ENCODE measurements at regions not wholly inside any gene's neighbourhood (a gene's known extent, or its start where the extent isn't known, plus 50 kb on each side); places are given as distances from the start of the nearest gene placed in this dataset.

GRCh38 chr11:122007601-122008071 lies 108.4 kb downstream of the BLID start:
- H3K27me3 Mint-ChIP-seq: no peaks in the 10 kb centered on the region
- ATAC-seq (ENCODE audit: poor library complexity) (no peak), DNase-seq (peak in 1 of 14 experiments; percentile 1)
- CTCF ChIA-PET: no interaction called here
- TF ChIP-seq CTCF (IDR thresholded peaks at IDR 0.05): no peak
- H3K9me3 Mint-ChIP-seq: no peaks in the 10 kb centered on the region
- POLR2A ChIA-PET: no interaction called here
- intact Hi-C loops (cut with DNase I, micrococcal nuclease): no loop called here
- no peak overlapping the region for H3K27ac Mint-ChIP-seq
- H3K9me3 ChIP-seq (ENCODE audit: control insufficient read depth in 1 of 2, insufficient read depth in 1 of 2, low read length in 2 of 2): no peaks in the 10 kb centered on the region
- no peaks in the 10 kb centered on the region for H3K4me1 ChIP-seq (ENCODE audit: insufficient read depth, low read length)
- H3K27me3 ChIP-seq (ENCODE audit: control insufficient read depth in 1 of 2, insufficient read depth in 2 of 2, low read length in 2 of 2): no peaks in the 10 kb centered on the region
- no peaks in the 10 kb centered on the region for H3K4me1 Mint-ChIP-seq (ENCODE audit: low read depth)
- no peak overlapping the region for H3K4me3 ChIP-seq (ENCODE audit: low read length)
- no peaks in the 10 kb centered on the region for H3K36me3 Mint-ChIP-seq (ENCODE audit: low read depth)
- no peaks in the 10 kb centered on the region for H3K36me3 ChIP-seq (ENCODE audit: insufficient read depth, low read length)
- H3K4me3 Mint-ChIP-seq: no peak overlapping the region
- no peak overlapping the region for H3K27ac ChIP-seq (ENCODE audit: low read depth in 1 of 2, low read length in 2 of 2)

- CTCF ChIA-PET: no interaction called here
- Mint-ChIP-seq H3K4me3 (no peak overlapping the region), H3K4me1 (ENCODE audit: low read depth) (no peaks in the 10 kb centered on the region), H3K9me3 (no peaks in the 10 kb centered on the region), H3K36me3 (ENCODE audit: low read depth) (no peaks in the 10 kb centered on the region), H3K27ac (no peak overlapping the region), H3K27me3 (no peaks in the 10 kb centered on the region)
- POLR2A ChIA-PET: no interaction called here
- intact Hi-C loops (cut with DNase I, micrococcal nuclease): no loop called here
- Histone ChIP-seq H3K27ac (ENCODE audit: low read depth in 1 of 2, low read length in 2 of 2) (no peak overlapping the region), H3K27me3 (ENCODE audit: control insufficient read depth in 1 of 2, insufficient read depth in 2 of 2, low read length in 2 of 2) (no peaks in the 10 kb centered on the region), H3K36me3 (ENCODE audit: insufficient read depth, low read length) (no peaks in the 10 kb centered on the region), H3K9me3 (ENCODE audit: control insufficient read depth in 1 of 2, insufficient read depth in 1 of 2, low read length in 2 of 2) (no peaks in the 10 kb centered on the region), H3K4me1 (ENCODE audit: insufficient read depth, low read length) (no peaks in the 10 kb centered on the region), H3K4me3 (ENCODE audit: low read length) (no peak overlapping the region)
- ATAC-seq (ENCODE audit: poor library complexity) (no peak), DNase-seq (no peak)
- no peak for TF ChIP-seq CTCF (IDR thresholded peaks at IDR 0.05)
Observed at GRCh38 chr11:122004446-122004845, 111.6 kb downstream of the BLID start.

GRCh38 chr11:122002926-122003325 lies 113.1 kb downstream of the BLID start:
- no peaks in the 10 kb centered on the region for H3K4me1 Mint-ChIP-seq (ENCODE audit: low read depth)
- H3K4me3 Mint-ChIP-seq: no peak overlapping the region
- Histone ChIP-seq H3K4me3 (ENCODE audit: low read length) (no peak overlapping the region), H3K9me3 (ENCODE audit: control insufficient read depth in 1 of 2, insufficient read depth in 1 of 2, low read length in 2 of 2) (no peaks in the 10 kb centered on the region), H3K27me3 (ENCODE audit: control insufficient read depth in 1 of 2, insufficient read depth in 2 of 2, low read length in 2 of 2) (no peaks in the 10 kb centered on the region), H3K4me1 (ENCODE audit: insufficient read depth, low read length) (no peaks in the 10 kb centered on the region), H3K36me3 (ENCODE audit: insufficient read depth, low read length) (no peaks in the 10 kb centered on the region), H3K27ac (ENCODE audit: low read depth in 1 of 2, low read length in 2 of 2) (no peak overlapping the region)
- H3K9me3 Mint-ChIP-seq: no peaks in the 10 kb centered on the region
- DNase-seq (no peak), ATAC-seq (ENCODE audit: poor library complexity) (no peak)
- ChIA-PET CTCF (no interaction called here), POLR2A (no interaction called here)
- no peaks in the 10 kb centered on the region for H3K36me3 Mint-ChIP-seq (ENCODE audit: low read depth)
- no peak for TF ChIP-seq CTCF (IDR thresholded peaks at IDR 0.05)
- no peak overlapping the region for H3K27ac Mint-ChIP-seq
- intact Hi-C loops (cut with DNase I, micrococcal nuclease): no loop called here
- no peaks in the 10 kb centered on the region for H3K27me3 Mint-ChIP-seq
